ENCODE measurements at regions not wholly inside any gene's neighbourhood (a gene's known extent, or its start where the extent isn't known, plus 50 kb on each side); places are given as distances from the start of the nearest gene placed in this dataset.

- DNase-seq, result no peak
- H3F3A ChIP-seq (ENCODE audit: insufficient read depth, low read depth), result no peaks in the 10 kb centered on the region
- no peak overlapping the region for H3K4me2 ChIP-seq
- no peaks in the 10 kb centered on the region for H3K36me3 ChIP-seq (ENCODE audit: low read depth)
- H3K27me3 ChIP-seq (ENCODE audit: insufficient read depth, low read depth), result no peaks in the 10 kb centered on the region
- H3K4me1 ChIP-seq (replicated peaks; ENCODE audit: insufficient read depth), result no peaks in the 10 kb centered on the region
- no peak overlapping the region for H3K4me3 ChIP-seq
- intact Hi-C loops (cut with micrococcal nuclease; ENCODE audit: unreplicated experiment), result no loop called here
- POLR2A ChIA-PET (ENCODE audit: unreplicated experiment), result no interaction called here
- no peaks in the 10 kb centered on the region for H3K9me2 ChIP-seq (ENCODE audit: insufficient read depth)
- TF ChIP-seq EZH2 (IDR thresholded peaks at IDR 0.05; ENCODE audit: low read depth) (no peak), CTCF (conservative IDR thresholded peaks at IDR 0.05) (no peak)
- BruUV-seq (replicated peaks), result no TSS peak
- H2AFZ ChIP-seq, result no peak overlapping the region
- CTCF ChIA-PET, result no interaction called here
- H3K27ac ChIP-seq, result no peak overlapping the region
- no peaks in the 10 kb centered on the region for H3K79me2 ChIP-seq (ENCODE audit: low read depth)
- no peaks in the 10 kb centered on the region for H4K20me1 ChIP-seq (ENCODE audit: insufficient read depth)
- H3K9me3 ChIP-seq (ENCODE audit: insufficient read depth, low read depth), result no peaks in the 10 kb centered on the region
These were observed 322.8 kb upstream of the SORCS1 start for GRCh38 chr10:107487284-107487683.

GRCh38 chr10:107485019-107485418 is 320.5 kb upstream of the SORCS1 start:
- intact Hi-C loops (cut with micrococcal nuclease; ENCODE audit: unreplicated experiment), result no loop called here
- no peak overlapping the region for H2AFZ ChIP-seq

GRCh38 chr10:107481881-107482280 is 317.4 kb upstream of the SORCS1 start:
- Histone ChIP-seq H3F3A (ENCODE audit: insufficient read depth, low read depth) (no peaks in the 10 kb centered on the region), H2AFZ (no peak overlapping the region), H3K27ac (no peak overlapping the region), H3K27me3 (ENCODE audit: insufficient read depth, low read depth) (no peaks in the 10 kb centered on the region), H4K20me1 (ENCODE audit: insufficient read depth) (no peaks in the 10 kb centered on the region), H3K79me2 (ENCODE audit: low read depth) (no peaks in the 10 kb centered on the region), H3K4me3 (no peak overlapping the region), H3K36me3 (ENCODE audit: low read depth) (no peaks in the 10 kb centered on the region), H3K4me2 (no peak overlapping the region), H3K9me3 (ENCODE audit: insufficient read depth, low read depth) (no peaks in the 10 kb centered on the region), H3K4me1 (replicated peaks; ENCODE audit: insufficient read depth) (no peaks in the 10 kb centered on the region), H3K9me2 (ENCODE audit: insufficient read depth) (no peaks in the 10 kb centered on the region)
- BruUV-seq (replicated peaks), result no TSS peak
- TF ChIP-seq EZH2 (IDR thresholded peaks at IDR 0.05; ENCODE audit: low read depth) (no peak), CTCF (conservative IDR thresholded peaks at IDR 0.05) (no peak)
- no peak for DNase-seq
- POLR2A ChIA-PET (ENCODE audit: unreplicated experiment), result interaction anchor here (0.5 kb wide), 1 partner anchor 49 kb away, joined by 6 read pairs; no protein-coding TSS in a partner anchor
- intact Hi-C loops (cut with micrococcal nuclease; ENCODE audit: unreplicated experiment), result no loop called here
- CTCF ChIA-PET, result no interaction called here

More at GRCh38 chr10:107485019-107485418, 320.5 kb upstream of the SORCS1 start:
- Histone ChIP-seq H3F3A (ENCODE audit: insufficient read depth, low read depth) (no peaks in the 10 kb centered on the region), H3K27me3 (ENCODE audit: insufficient read depth, low read depth) (no peaks in the 10 kb centered on the region), H3K79me2 (ENCODE audit: low read depth) (no peaks in the 10 kb centered on the region), H3K4me1 (replicated peaks; ENCODE audit: insufficient read depth) (no peaks in the 10 kb centered on the region), H3K27ac (no peak overlapping the region), H3K4me2 (no peak overlapping the region), H3K4me3 (no peak overlapping the region), H3K9me2 (ENCODE audit: insufficient read depth) (no peaks in the 10 kb centered on the region), H3K36me3 (ENCODE audit: low read depth) (no peaks in the 10 kb centered on the region), H3K9me3 (ENCODE audit: insufficient read depth, low read depth) (no peaks in the 10 kb centered on the region), H4K20me1 (ENCODE audit: insufficient read depth) (no peaks in the 10 kb centered on the region)
- no peak for TF ChIP-seq EZH2 (IDR thresholded peaks at IDR 0.05; ENCODE audit: low read depth)
- no peak for TF ChIP-seq CTCF (conservative IDR thresholded peaks at IDR 0.05)
- DNase-seq, result no peak
- ChIA-PET CTCF (no interaction called here), POLR2A (ENCODE audit: unreplicated experiment) (no interaction called here)
- no TSS peak for BruUV-seq (replicated peaks)

Measured in PC-9 (cell line).